ENCODE measurements at regions not wholly inside any gene's neighbourhood (a gene's known extent, or its start where the extent isn't known, plus 50 kb on each side); places are given as distances from the start of the nearest gene placed in this dataset.

DNA sequence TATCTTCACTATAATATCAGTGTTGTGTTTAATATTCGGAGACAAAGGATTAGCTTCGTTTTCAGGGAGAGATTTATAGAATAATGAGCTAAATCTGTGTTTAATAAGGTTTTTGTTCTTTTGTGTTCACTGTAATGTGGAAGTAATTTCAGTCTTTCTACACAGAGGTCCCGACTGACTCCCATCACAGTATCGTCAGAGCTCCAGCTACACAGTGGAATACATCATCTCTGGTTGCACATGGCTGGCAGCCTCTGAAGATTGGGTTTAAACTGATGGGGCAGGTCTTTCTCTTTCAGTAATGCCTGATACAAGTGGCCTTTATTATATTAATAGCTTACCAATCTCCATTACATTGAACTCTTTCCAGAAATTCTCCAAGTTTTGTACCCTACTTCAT is 736.7 kb upstream of the RIOK2 start:
- TF ChIP-seq CTCF (tag by site-specific recombination; IDR thresholded peaks at IDR 0.05) (no peak), ZNF664 (tag by site-specific recombination; IDR thresholded peaks at IDR 0.05) (no peak), ZNF501 (tag by site-specific recombination; IDR thresholded peaks at IDR 0.05) (no peak), YY1 (tag by site-specific recombination; IDR thresholded peaks at IDR 0.05) (no peak), GLIS1 (tag by site-specific recombination; IDR thresholded peaks at IDR 0.05) (no peak), RBAK (tag by site-specific recombination; IDR thresholded peaks at IDR 0.05) (no peak), ZNF202 (tag by site-specific recombination; IDR thresholded peaks at IDR 0.05; ENCODE audit: borderline replicate concordance) (no peak), PRDM10 (tag by site-specific recombination; IDR thresholded peaks at IDR 0.05) (no peak), ZNF785 (tag by site-specific recombination; IDR thresholded peaks at IDR 0.05) (no peak), ZNF311 (tag by site-specific recombination; IDR thresholded peaks at IDR 0.05; ENCODE audit: borderline replicate concordance) (no peak), ZNF529 (tag by site-specific recombination; IDR thresholded peaks at IDR 0.05; ENCODE audit: insufficient replicate concordance) (no peak)
- TF ChIP-seq, protein P1, sequence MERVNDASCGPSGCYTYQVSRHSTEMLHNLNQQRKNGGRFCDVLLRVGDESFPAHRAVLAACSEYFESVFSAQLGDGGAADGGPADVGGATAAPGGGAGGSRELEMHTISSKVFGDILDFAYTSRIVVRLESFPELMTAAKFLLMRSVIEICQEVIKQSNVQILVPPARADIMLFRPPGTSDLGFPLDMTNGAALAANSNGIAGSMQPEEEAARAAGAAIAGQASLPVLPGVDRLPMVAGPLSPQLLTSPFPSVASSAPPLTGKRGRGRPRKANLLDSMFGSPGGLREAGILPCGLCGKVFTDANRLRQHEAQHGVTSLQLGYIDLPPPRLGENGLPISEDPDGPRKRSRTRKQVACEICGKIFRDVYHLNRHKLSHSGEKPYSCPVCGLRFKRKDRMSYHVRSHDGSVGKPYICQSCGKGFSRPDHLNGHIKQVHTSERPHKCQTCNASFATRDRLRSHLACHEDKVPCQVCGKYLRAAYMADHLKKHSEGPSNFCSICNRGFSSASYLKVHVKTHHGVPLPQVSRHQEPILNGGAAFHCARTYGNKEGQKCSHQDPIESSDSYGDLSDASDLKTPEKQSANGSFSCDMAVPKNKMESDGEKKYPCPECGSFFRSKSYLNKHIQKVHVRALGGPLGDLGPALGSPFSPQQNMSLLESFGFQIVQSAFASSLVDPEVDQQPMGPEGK (tag by site-specific recombination; IDR thresholded peaks at IDR 0.05), result no peak
- TF ChIP-seq, protein P2, sequence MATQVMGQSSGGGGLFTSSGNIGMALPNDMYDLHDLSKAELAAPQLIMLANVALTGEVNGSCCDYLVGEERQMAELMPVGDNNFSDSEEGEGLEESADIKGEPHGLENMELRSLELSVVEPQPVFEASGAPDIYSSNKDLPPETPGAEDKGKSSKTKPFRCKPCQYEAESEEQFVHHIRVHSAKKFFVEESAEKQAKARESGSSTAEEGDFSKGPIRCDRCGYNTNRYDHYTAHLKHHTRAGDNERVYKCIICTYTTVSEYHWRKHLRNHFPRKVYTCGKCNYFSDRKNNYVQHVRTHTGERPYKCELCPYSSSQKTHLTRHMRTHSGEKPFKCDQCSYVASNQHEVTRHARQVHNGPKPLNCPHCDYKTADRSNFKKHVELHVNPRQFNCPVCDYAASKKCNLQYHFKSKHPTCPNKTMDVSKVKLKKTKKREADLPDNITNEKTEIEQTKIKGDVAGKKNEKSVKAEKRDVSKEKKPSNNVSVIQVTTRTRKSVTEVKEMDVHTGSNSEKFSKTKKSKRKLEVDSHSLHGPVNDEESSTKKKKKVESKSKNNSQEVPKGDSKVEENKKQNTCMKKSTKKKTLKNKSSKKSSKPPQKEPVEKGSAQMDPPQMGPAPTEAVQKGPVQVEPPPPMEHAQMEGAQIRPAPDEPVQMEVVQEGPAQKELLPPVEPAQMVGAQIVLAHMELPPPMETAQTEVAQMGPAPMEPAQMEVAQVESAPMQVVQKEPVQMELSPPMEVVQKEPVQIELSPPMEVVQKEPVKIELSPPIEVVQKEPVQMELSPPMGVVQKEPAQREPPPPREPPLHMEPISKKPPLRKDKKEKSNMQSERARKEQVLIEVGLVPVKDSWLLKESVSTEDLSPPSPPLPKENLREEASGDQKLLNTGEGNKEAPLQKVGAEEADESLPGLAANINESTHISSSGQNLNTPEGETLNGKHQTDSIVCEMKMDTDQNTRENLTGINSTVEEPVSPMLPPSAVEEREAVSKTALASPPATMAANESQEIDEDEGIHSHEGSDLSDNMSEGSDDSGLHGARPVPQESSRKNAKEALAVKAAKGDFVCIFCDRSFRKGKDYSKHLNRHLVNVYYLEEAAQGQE (tag by site-specific recombination; IDR thresholded peaks at IDR 0.05), result no peak
